Karpas-422 (cell line): ENCODE measurements at regions not wholly inside any gene's neighbourhood (a gene's known extent, or its start where the extent isn't known, plus 50 kb on each side); places are given as distances from the start of the nearest gene placed in this dataset.
A peak's percentile ranks its signal among the peaks of the same experiment; 100 is the strongest.

Experiments used
- DNase-seq: peaks from one replicate; pipeline ENCODE4 v3.0.0-alpha.2; 2015
- H2AFZ ChIP-seq: fragments of 200-600 bp; sonication (generic); 2 replicates; pipeline ENCODE4 v1.6.1; 2014; ENCODE audit warnings: antibody characterized with exemption, low read length, mixed read lengths
- H3K27ac ChIP-seq: fragments of 200-600 bp; sonication (generic); 2 replicates; pipeline ENCODE4 v1.5.1; 2014; ENCODE audit warnings: mild to moderate bottlenecking, low read length, moderate library complexity
- H3K27me3 ChIP-seq: fragments of 200-600 bp; sonication (generic); 2 replicates; pipeline ENCODE4 v1.6.1; 2014; ENCODE audit warnings: low read length, mixed read lengths
- H3K36me3 ChIP-seq: fragments of 200-600 bp; sonication (generic); 2 replicates; pipeline ENCODE4 v1.6.1; 2014; ENCODE audit warnings: low read length, mixed read lengths; ENCODE audit not compliant: insufficient read depth
- H3K4me1 ChIP-seq: fragments of 200-600 bp; sonication (generic); 2 replicates; pipeline ENCODE4 v1.6.1; 2014; ENCODE audit warnings: mild to moderate bottlenecking, low read length, mixed read lengths
- H3K4me2 ChIP-seq: fragments of 200-600 bp; sonication (generic); 2 replicates; pipeline ENCODE4 v1.6.1; 2014; ENCODE audit warnings: low read length, low read depth, mild to moderate bottlenecking; ENCODE audit not compliant: poor library complexity, severe bottlenecking
- H3K4me3 ChIP-seq: fragments of 200-600 bp; sonication (generic); 2 replicates; pipeline ENCODE4 v1.5.1; 2014; ENCODE audit warnings: mild to moderate bottlenecking, antibody characterized with exemption, low read length, mixed read lengths
- H3K79me2 ChIP-seq: fragments of 200-600 bp; sonication (generic); 2 replicates; pipeline ENCODE4 v1.6.1; 2014; ENCODE audit warnings: mild to moderate bottlenecking, low read length, mixed read lengths
- H3K9ac ChIP-seq: fragments of 200-600 bp; sonication (generic); 2 replicates; pipeline ENCODE4 v1.6.0; 2014; ENCODE audit warnings: low read length
- H3K9me2 ChIP-seq: fragments of 200-600 bp; sonication (generic), shearing (Covaris generic); replicated peaks from 2 replicates; pipeline ENCODE4 v1.6.0; 2014; ENCODE audit warnings: mild to moderate bottlenecking, low read length, moderate library complexity; ENCODE audit not compliant: insufficient read depth
- H3K9me3 ChIP-seq: fragments of 300-700, 200-600 bp; sonication (generic); 2 replicates; pipeline ENCODE4 v1.6.1; 2014; ENCODE audit warnings: low read length, mixed read lengths
- H4K20me1 ChIP-seq: fragments of 200-600 bp; sonication (generic); 2 replicates; pipeline ENCODE4 v1.6.1; 2014; ENCODE audit warnings: mild to moderate bottlenecking, antibody characterized with exemption, low read length, low read depth; ENCODE audit not compliant: insufficient read depth

DNA sequence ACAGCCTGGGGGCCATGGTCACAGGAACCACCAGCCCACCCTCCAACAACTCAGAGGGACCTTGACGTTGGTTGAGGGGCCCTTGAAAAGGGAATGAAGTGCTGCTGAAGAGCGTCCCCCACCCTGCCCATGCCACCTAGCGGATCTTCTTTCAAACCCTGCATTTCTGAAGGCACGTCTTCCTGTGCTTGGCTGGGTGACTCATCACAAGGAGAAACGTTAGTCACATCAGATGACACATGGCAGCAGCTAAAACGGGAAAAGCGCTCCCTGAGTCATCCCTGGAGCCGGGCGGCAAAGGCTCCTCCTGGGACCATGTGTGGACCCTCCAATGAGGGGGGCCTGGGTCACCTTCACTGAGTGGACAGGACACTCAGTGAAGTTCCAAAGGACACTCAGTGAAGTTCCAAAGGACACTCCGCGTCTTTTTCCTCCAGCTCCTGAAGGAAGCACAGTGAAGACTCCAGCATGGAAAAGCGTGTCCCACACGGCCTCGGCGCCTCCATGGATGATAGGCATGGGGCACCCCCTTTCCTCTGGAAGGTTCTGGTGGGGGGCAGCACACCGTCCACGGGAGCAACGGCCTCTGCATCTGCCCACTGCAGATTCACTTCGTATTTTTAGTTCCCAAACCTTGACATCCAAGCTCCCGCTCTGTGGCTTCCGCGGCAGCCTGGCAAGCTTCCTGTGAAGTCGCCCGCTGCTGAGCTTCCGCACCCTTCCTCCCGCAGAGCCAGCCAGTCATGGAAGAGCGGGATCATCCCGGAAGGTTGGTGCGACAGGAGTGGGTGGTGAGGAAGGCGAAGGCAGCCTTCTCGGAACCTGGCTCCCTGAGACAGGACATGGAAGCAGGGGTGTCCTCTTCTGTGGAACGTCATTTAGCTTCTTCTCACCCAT lies 383.4 kb downstream of the VRK1 start:
- peaks cover 24% of the 10 kb centered on the region for H3K4me1 ChIP-seq
- no peaks in the 10 kb centered on the region for H4K20me1 ChIP-seq
- no peak overlapping the region for H3K27ac ChIP-seq
- H3K79me2 ChIP-seq, result no peaks in the 10 kb centered on the region
- no peak overlapping the region for H3K4me2 ChIP-seq
- H2AFZ ChIP-seq, result no peak overlapping the region
- H3K9ac ChIP-seq, result no peak overlapping the region
- no peaks in the 10 kb centered on the region for H3K36me3 ChIP-seq
- no peaks in the 10 kb centered on the region for H3K27me3 ChIP-seq
- no peaks in the 10 kb centered on the region for H3K9me3 ChIP-seq
- peak; percentile 59 for DNase-seq
- no peak overlapping the region for H3K4me3 ChIP-seq
- H3K9me2 ChIP-seq, result no peaks in the 10 kb centered on the region

DNA sequence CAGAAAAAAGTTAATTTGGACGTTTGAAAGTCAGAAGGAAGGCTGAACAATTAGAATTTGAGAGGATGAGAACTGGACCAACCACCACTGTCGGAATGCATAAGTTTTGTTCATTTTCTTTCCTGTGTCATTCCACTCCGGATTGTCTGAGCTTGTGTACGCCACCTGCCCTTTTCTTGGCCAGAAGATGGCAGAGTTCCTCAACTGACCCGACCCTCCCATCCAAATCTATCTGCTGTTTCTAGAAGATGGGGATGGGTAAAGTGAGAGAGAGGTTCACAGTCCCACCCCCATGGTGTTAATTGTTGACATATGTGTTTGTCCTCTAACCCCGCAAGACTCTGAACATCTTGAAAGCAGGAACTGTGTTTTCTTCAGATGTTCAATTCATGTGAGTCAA lies 388.0 kb downstream of the VRK1 start:
- no peaks in the 10 kb centered on the region for H3K79me2 ChIP-seq
- no peaks in the 10 kb centered on the region for H3K4me1 ChIP-seq
- H3K27ac ChIP-seq, result no peak overlapping the region
- H3K4me3 ChIP-seq, result no peak overlapping the region
- H2AFZ ChIP-seq, result no peak overlapping the region
- no peaks in the 10 kb centered on the region for H3K9me2 ChIP-seq
- H3K4me2 ChIP-seq, result no peak overlapping the region
- peak; percentile 64 for DNase-seq
- H4K20me1 ChIP-seq, result no peaks in the 10 kb centered on the region
- no peaks in the 10 kb centered on the region for H3K36me3 ChIP-seq
- no peak overlapping the region for H3K9ac ChIP-seq
- H3K27me3 ChIP-seq, result no peaks in the 10 kb centered on the region
- H3K9me3 ChIP-seq, result no peaks in the 10 kb centered on the region

DNA sequence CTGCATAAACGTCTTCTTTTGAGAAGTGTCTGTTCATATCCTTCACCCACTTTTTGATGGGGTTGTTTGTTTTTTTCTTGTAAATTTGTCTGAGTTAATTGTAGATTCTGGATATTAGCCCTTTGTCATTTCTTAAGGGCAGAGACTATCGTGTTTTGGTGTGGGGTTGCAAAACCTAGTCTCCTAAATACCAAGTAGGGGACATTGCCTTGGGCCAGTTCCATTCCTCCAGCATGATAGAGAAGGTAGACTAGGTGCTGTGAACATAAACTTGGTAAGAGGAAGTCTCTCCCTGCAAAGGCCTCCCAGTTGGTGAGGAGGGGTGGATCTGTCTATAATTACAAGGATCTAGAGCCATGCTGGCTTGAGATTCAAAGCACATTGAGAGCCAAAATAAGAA lies 390.7 kb downstream of the VRK1 start:
- no peaks in the 10 kb centered on the region for H3K79me2 ChIP-seq
- no peaks in the 10 kb centered on the region for H4K20me1 ChIP-seq
- H3K27me3 ChIP-seq, result no peaks in the 10 kb centered on the region
- no peaks in the 10 kb centered on the region for H3K9me3 ChIP-seq
- H3K4me3 ChIP-seq, result no peak overlapping the region
- no peak overlapping the region for H3K27ac ChIP-seq
- H3K36me3 ChIP-seq, result no peaks in the 10 kb centered on the region
- H2AFZ ChIP-seq, result no peak overlapping the region
- H3K9me2 ChIP-seq, result no peaks in the 10 kb centered on the region
- no peaks in the 10 kb centered on the region for H3K4me1 ChIP-seq
- DNase-seq, result no peak
- H3K9ac ChIP-seq, result no peak overlapping the region
- H3K4me2 ChIP-seq, result no peak overlapping the region

DNA sequence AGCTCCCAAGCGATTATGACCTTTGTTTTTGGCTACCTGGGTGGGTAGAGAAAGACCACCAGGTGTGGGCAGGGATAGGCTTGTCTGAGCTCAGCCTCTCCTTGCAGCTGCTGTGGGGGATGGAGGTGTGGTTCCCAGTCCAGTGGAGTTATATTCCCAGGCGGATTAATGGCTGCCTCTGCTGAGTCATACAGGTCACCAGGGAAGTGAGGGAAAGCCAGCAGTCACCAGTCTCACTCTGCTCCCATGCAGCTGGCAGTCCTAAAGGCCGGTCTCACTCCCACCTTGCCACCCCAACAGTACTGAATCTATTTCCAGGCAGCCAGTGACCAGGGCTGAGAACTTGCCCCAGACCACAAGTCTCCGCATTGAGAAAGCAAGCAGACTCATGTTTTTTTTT lies 399.2 kb downstream of the VRK1 start:
- H3K9me3 ChIP-seq, result 0 out of 2 replicates have a peak, but pooled peaks cover 3% of the 10 kb centered on the region
- no peak overlapping the region for H3K4me2 ChIP-seq
- H3K27me3 ChIP-seq, result peaks cover 5% of the 10 kb centered on the region; the same call in 1 of the 2 replicates
- no peaks in the 10 kb centered on the region for H4K20me1 ChIP-seq
- H3K9ac ChIP-seq, result no peak overlapping the region
- H2AFZ ChIP-seq, result no peak overlapping the region
- H3K4me1 ChIP-seq, result no peaks in the 10 kb centered on the region
- 0 out of 2 replicates have a peak, but pooled peaks cover 6% of the 10 kb centered on the region for H3K9me2 ChIP-seq
- no peaks in the 10 kb centered on the region for H3K36me3 ChIP-seq
- DNase-seq, result no peak
- H3K4me3 ChIP-seq, result no peak overlapping the region
- no peak overlapping the region for H3K27ac ChIP-seq
- no peaks in the 10 kb centered on the region for H3K79me2 ChIP-seq

DNA sequence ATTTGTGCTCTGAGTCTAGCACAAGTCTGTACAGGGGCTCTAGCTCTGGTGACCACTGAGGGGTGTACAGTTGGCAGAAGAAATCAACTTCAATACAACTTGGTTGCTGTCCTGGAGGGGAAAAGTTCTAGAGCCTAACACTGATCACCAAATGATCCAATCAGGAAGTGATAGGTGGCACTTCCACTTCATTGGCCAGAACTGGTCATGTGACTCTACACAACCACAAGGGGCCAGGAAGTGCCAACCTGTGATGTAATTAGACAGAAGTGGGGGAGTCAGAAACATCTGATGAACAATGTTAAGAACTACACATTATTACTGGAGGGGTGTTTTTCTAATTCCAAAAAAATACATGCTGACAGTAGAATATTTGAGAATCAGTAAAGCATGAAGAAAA lies 401.6 kb downstream of the VRK1 start:
- H4K20me1 ChIP-seq, result no peaks in the 10 kb centered on the region
- peaks cover 5% of the 10 kb centered on the region; the same call in 1 of the 2 replicates for H3K27me3 ChIP-seq
- no peaks in the 10 kb centered on the region for H3K79me2 ChIP-seq
- H3K4me1 ChIP-seq, result no peaks in the 10 kb centered on the region
- 0 out of 2 replicates have a peak, but pooled peaks cover 6% of the 10 kb centered on the region for H3K9me2 ChIP-seq
- 0 out of 2 replicates have a peak, but pooled peaks cover 3% of the 10 kb centered on the region for H3K9me3 ChIP-seq
- DNase-seq, result peak; percentile 82
- no peak overlapping the region for H3K27ac ChIP-seq
- no peak overlapping the region for H3K4me2 ChIP-seq
- no peak overlapping the region for H3K9ac ChIP-seq
- no peaks in the 10 kb centered on the region for H3K36me3 ChIP-seq
- no peak overlapping the region for H3K4me3 ChIP-seq
- H2AFZ ChIP-seq, result peak overlapping the region; percentile 81; the same call in 1 of the 2 replicates

DNA sequence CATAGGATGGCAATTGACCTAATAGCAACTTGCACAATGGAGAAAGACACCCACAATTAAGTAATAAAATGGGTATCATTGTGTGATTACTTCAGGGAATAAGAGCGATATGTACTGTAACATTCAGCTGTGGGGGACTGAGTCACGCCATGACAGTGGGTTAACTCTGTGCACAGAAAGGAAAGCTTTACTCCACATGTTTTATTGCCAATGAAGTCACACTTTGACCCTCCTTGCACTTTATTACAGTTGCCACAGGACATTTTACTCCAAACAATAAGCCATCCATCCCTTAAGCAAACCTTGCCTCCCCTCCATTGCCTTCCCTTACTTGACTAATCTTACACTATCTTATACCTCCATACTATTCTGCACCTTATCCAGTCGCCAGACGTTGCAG lies 403.1 kb downstream of the VRK1 start:
- DNase-seq, result no peak
- Histone ChIP-seq H3K9me3 (0 out of 2 replicates have a peak, but pooled peaks cover 3% of the 10 kb centered on the region), H3K79me2 (no peaks in the 10 kb centered on the region), H3K4me2 (no peak overlapping the region), H3K27me3 (peaks cover 5% of the 10 kb centered on the region; the same call in 1 of the 2 replicates), H3K4me1 (no peaks in the 10 kb centered on the region), H2AFZ (no peak overlapping the region), H3K9ac (no peak overlapping the region), H3K4me3 (no peak overlapping the region), H3K36me3 (no peaks in the 10 kb centered on the region), H3K9me2 (0 out of 2 replicates have a peak, but pooled peaks cover 6% of the 10 kb centered on the region), H3K27ac (no peak overlapping the region), H4K20me1 (no peaks in the 10 kb centered on the region)

DNA sequence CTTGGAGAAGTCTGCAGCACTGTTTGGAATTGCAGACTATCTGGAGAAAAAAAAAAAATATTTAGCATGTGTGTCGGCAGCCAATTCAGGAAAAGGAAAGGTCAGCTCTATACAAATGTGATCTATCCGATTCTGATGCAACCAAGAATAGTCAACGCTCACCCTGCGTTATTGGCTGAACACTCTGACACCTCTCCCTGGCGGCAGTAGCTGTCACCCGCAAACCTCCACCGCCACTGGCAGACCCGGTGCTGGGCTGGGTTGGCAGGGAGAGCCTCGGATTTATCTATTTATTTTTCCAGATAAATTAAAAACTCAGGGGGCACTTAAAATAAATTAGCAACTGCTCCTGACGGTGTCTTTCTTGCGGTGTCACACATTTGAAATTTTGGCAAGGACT lies 409.7 kb downstream of the VRK1 start:
- H3K27me3 ChIP-seq, result no peaks in the 10 kb centered on the region
- no peaks in the 10 kb centered on the region for H3K9me2 ChIP-seq
- no peaks in the 10 kb centered on the region for H3K79me2 ChIP-seq
- H3K4me1 ChIP-seq, result no peaks in the 10 kb centered on the region
- no peak overlapping the region for H2AFZ ChIP-seq
- H3K4me2 ChIP-seq, result no peak overlapping the region
- H3K9me3 ChIP-seq, result no peaks in the 10 kb centered on the region
- H3K27ac ChIP-seq, result no peak overlapping the region
- H4K20me1 ChIP-seq, result no peaks in the 10 kb centered on the region
- no peak overlapping the region for H3K4me3 ChIP-seq
- H3K36me3 ChIP-seq, result no peaks in the 10 kb centered on the region
- H3K9ac ChIP-seq, result no peak overlapping the region
- no peak for DNase-seq

DNA sequence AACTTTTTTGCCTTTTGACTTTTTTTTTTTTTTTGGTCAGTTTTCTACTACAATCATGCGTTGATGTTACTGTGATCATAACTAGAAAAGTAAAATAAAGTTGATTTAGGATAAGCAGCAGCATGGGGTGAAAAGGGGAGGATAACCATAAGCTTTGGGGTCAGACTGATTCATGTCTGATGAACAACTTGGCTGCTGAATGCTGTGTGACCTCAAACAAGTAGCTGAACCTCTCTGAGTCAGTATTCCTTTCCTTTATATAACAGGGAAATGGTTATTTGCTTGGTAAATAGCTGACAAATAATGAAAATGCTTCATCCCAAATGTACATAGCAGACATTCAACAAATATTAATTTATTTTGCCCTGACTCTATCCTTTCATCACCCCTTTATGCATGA lies 413.0 kb downstream of the VRK1 start:
- no peaks in the 10 kb centered on the region for H3K4me1 ChIP-seq
- no peak overlapping the region for H3K27ac ChIP-seq
- H3K4me3 ChIP-seq, result no peak overlapping the region
- H3K36me3 ChIP-seq, result no peaks in the 10 kb centered on the region
- H3K4me2 ChIP-seq, result no peak overlapping the region
- H3K9me2 ChIP-seq, result no peaks in the 10 kb centered on the region
- no peaks in the 10 kb centered on the region for H3K9me3 ChIP-seq
- H3K79me2 ChIP-seq, result no peaks in the 10 kb centered on the region
- H4K20me1 ChIP-seq, result no peaks in the 10 kb centered on the region
- no peaks in the 10 kb centered on the region; the same call in 1 of the 2 replicates for H3K27me3 ChIP-seq
- no peak overlapping the region for H2AFZ ChIP-seq
- no peak for DNase-seq
- H3K9ac ChIP-seq, result no peak overlapping the region
